Liver (tissue), 7 donors: ENCODE measurements at regions not wholly inside any gene's neighbourhood (a gene's known extent, or its start where the extent isn't known, plus 50 kb on each side); places are given as distances from the start of the nearest gene placed in this dataset.

Experiments
- DNase-seq: peaks from one replicate; pipeline ENCODE4 v3.0.0-alpha.2; 2017; ENCODE audit warnings: low spot score
- H3K27ac ChIP-seq, 2 donors: one replicate each; pipeline ENCODE4 v1.7.0; 2013; ENCODE audit warnings: inconsistent platforms in 2 of 2, low read length in 2 of 2, control low read depth in 1 of 2, low read depth in 1 of 2, mild to moderate bottlenecking in 1 of 2
- H3K27me3 ChIP-seq, 4 donors: one replicate each; pipeline versions ENCODE4 v1.6.1 to v1.7.0; 2013; ENCODE audit warnings: low read length in 3 of 4, inconsistent platforms in 1 of 4, mild to moderate bottlenecking in 1 of 4, moderate library complexity in 1 of 4; ENCODE audit not compliant: control insufficient read depth in 4 of 4, insufficient read depth in 4 of 4
- H3K36me3 ChIP-seq, 4 donors: one replicate each; pipeline versions ENCODE4 v1.6.1 to v1.7.0; 2013; ENCODE audit warnings: low read length in 3 of 4, mild to moderate bottlenecking in 3 of 4, low read depth in 1 of 4, moderate library complexity in 1 of 4; ENCODE audit not compliant: control insufficient read depth in 4 of 4, insufficient read depth in 3 of 4
- H3K4me1 ChIP-seq, 4 donors: one replicate each; pipeline versions ENCODE4 v1.6.1 to v1.7.0; 2013; ENCODE audit warnings: low read length in 3 of 4, mild to moderate bottlenecking in 3 of 4, moderate library complexity in 1 of 4; ENCODE audit not compliant: control insufficient read depth in 4 of 4, insufficient read depth in 4 of 4
- H3K4me3 ChIP-seq, 3 donors: one replicate each; pipeline versions ENCODE4 v1.6.1 to v1.7.0; 2013; ENCODE audit warnings: low read length in 3 of 3, control low read depth in 1 of 3, low read depth in 1 of 3, mild to moderate bottlenecking in 1 of 3
- H3K9ac ChIP-seq, 2 donors: one replicate each; pipeline ENCODE4 v1.7.0; 2013; ENCODE audit warnings: low read length in 2 of 2, mild to moderate bottlenecking in 2 of 2, moderate library complexity in 2 of 2, control low read depth in 1 of 2, low read depth in 1 of 2
- H3K9me3 ChIP-seq, 4 donors: one replicate each; pipeline versions ENCODE4 v1.6.1 to v1.7.0; 2013; ENCODE audit warnings: low read length in 3 of 4; ENCODE audit not compliant: control insufficient read depth in 4 of 4
- ATF3 ChIP-seq: IDR thresholded peaks from 2 replicates; pipeline ENCODE4 v1.6.1; 2016; ENCODE audit warnings: antibody characterized with exemption
- EGR1 ChIP-seq, 2 donors: IDR thresholded peaks; 2 replicates each; pipeline ENCODE4 v1.6.1; 2016 to 2018; ENCODE audit warnings: antibody characterized with exemption in 2 of 2, low read depth in 2 of 2
- FOXA1 ChIP-seq: IDR thresholded peaks from 2 replicates; pipeline ENCODE4 v1.6.1; 2016; ENCODE audit warnings: antibody characterized with exemption
- FOXA2 ChIP-seq: IDR thresholded peaks from 2 replicates; pipeline ENCODE4 v1.6.1; 2016; ENCODE audit warnings: antibody characterized with exemption
- GABPA ChIP-seq, 2 donors: IDR thresholded peaks in 1 of 2; conservative IDR thresholded peaks in 1 of 2; 2 replicates each; pipeline ENCODE4 v1.6.1; 2016; ENCODE audit warnings: antibody characterized with exemption in 2 of 2, mild to moderate bottlenecking in 1 of 2, moderate library complexity in 1 of 2
- HNF4A ChIP-seq, 2 donors: conservative IDR thresholded peaks; 2 replicates each; pipeline ENCODE4 v1.6.1; 2016; ENCODE audit warnings: antibody characterized with exemption in 2 of 2, mild to moderate bottlenecking in 2 of 2
- HNF4G ChIP-seq: IDR thresholded peaks from 2 replicates; pipeline ENCODE4 v1.6.1; 2016; ENCODE audit warnings: antibody characterized with exemption
- JUND ChIP-seq, 2 donors: IDR thresholded peaks; 2 replicates each; pipeline ENCODE4 v1.6.1; 2016; ENCODE audit warnings: antibody characterized with exemption in 2 of 2
- MAX ChIP-seq: IDR thresholded peaks from 2 replicates; pipeline ENCODE4 v1.6.1; 2016; ENCODE audit warnings: antibody characterized with exemption
- NR2F2 ChIP-seq: IDR thresholded peaks from 2 replicates; pipeline ENCODE4 v1.6.1; 2016; ENCODE audit warnings: antibody characterized with exemption
- RAD21 ChIP-seq, 2 donors: IDR thresholded peaks; 2 replicates each; pipeline ENCODE4 v1.6.1; 2016; ENCODE audit warnings: antibody characterized with exemption in 2 of 2, mild to moderate bottlenecking in 2 of 2
- REST ChIP-seq: IDR thresholded peaks from 2 replicates; pipeline ENCODE4 v1.6.1; 2016; ENCODE audit warnings: antibody characterized with exemption, mild to moderate bottlenecking
- RXRA ChIP-seq, 2 donors: IDR thresholded peaks; 2 replicates each; pipeline ENCODE4 v1.6.1; 2017 to 2018; ENCODE audit warnings: antibody characterized with exemption in 2 of 2, mild to moderate bottlenecking in 1 of 2
- TAF1 ChIP-seq: conservative IDR thresholded peaks from 2 replicates; pipeline ENCODE4 v1.6.1; 2016; ENCODE audit warnings: antibody characterized with exemption, mild to moderate bottlenecking
- YY1 ChIP-seq: IDR thresholded peaks from 2 replicates; pipeline ENCODE4 v1.6.1; 2016; ENCODE audit warnings: antibody characterized with exemption, mild to moderate bottlenecking
- ZBTB33 ChIP-seq: IDR thresholded peaks from 2 replicates; pipeline ENCODE4 v1.6.1; 2016; ENCODE audit warnings: antibody characterized with exemption
- WGBS: extraction: QIAGEN DNeasy Blood & Tissue Kit; methylation state at CpG from one replicate; pipeline ENCODE4 v1.1.7; 2013; 5-methylcytosine and 5-hydroxymethylcytosine counted together
- donor health status: healthy.
- donor health status: healthy.
- donor health status: healthy.
- donor health status: healthy.

- no peak for DNase-seq
- no peak overlapping the region for H3K4me3 ChIP-seq
- no peaks in the 10 kb centered on the region for H3K9me3 ChIP-seq
- no peaks in the 10 kb centered on the region for H3K27me3 ChIP-seq
- no peak for TF ChIP-seq REST
- no peak for TF ChIP-seq RXRA (IDR thresholded peaks at IDR 0.05)
- no peak for TF ChIP-seq FOXA1
- TF ChIP-seq GABPA (IDR thresholded peaks at IDR 0.05 in 1 of 2, conservative IDR thresholded peaks at IDR 0.05 in 1 of 2) = no peak
- TF ChIP-seq JUND (IDR thresholded peaks at IDR 0.05) = no peak
- TF ChIP-seq ATF3 = no peak
- TF ChIP-seq HNF4A (conservative IDR thresholded peaks at IDR 0.05) = no peak
- no peak for TF ChIP-seq RAD21 (IDR thresholded peaks at IDR 0.05)
- TF ChIP-seq FOXA2 = no peak
- no peak for TF ChIP-seq ZBTB33
- no peak for TF ChIP-seq HNF4G
- no peak for TF ChIP-seq TAF1
- no peak for TF ChIP-seq MAX
- no peak for TF ChIP-seq NR2F2
- 46% methylated on average over 3 of the region's 3 CpGs for WGBS
- no peak overlapping the region for H3K27ac ChIP-seq
- H3K4me1 ChIP-seq = no peaks in the 10 kb centered on the region
- H3K36me3 ChIP-seq = no peaks in the 10 kb centered on the region
- H3K9ac ChIP-seq = no peak overlapping the region
Observed at GRCh38 chr9:103485138-103485537, 490.0 kb downstream of the CYLC2 start.

- H3K4me1 ChIP-seq = no peaks in the 10 kb centered on the region
- H3K27me3 ChIP-seq = peaks cover 0 to 4% (median 0%) of the 10 kb centered on the region in 4 donors
- DNase-seq = no peak
- no peak overlapping the region for H3K27ac ChIP-seq
- no peaks in the 10 kb centered on the region for H3K36me3 ChIP-seq
- H3K4me3 ChIP-seq = no peak overlapping the region
- H3K9me3 ChIP-seq = no peaks in the 10 kb centered on the region
- no peak overlapping the region for H3K9ac ChIP-seq
- WGBS = 90% methylated on average over 9 of the region's 9 CpGs
- TF ChIP-seq HNF4A (conservative IDR thresholded peaks at IDR 0.05) (no peak), GABPA (IDR thresholded peaks at IDR 0.05 in 1 of 2, conservative IDR thresholded peaks at IDR 0.05 in 1 of 2) (no peak), YY1 (no peak), JUND (IDR thresholded peaks at IDR 0.05) (no peak), HNF4G (no peak), FOXA2 (no peak), NR2F2 (no peak), EGR1 (IDR thresholded peaks at IDR 0.05; ENCODE audit: low read depth in 2 of 2) (no peak), TAF1 (no peak), MAX (no peak)
Observed at GRCh38 chr9:103514767-103515166, 519.6 kb downstream of the CYLC2 start.
